ENCODE measurements at regions not wholly inside any gene's neighbourhood (a gene's known extent, or its start where the extent isn't known, plus 50 kb on each side); places are given as distances from the start of the nearest gene placed in this dataset.

- in situ Hi-C loops (cut with HindIII; ENCODE audit: low pct_ligation_motif_present, low pct_unique_long_range_greater_than_20kb, low sequenced_read_pairs): no loop called here
- DNase-seq: no peak
Measured at GRCh38 chrX:150306002-150306401, 57.1 kb upstream of the MAMLD1 start.

GRCh38 chrX:150308041-150308440 lies 55.1 kb upstream of the MAMLD1 start:
- DNase-seq: no peak

GRCh38 chrX:150308532-150309157 lies 54.5 kb upstream of the MAMLD1 start:
- in situ Hi-C loops (cut with HindIII; ENCODE audit: low pct_ligation_motif_present, low pct_unique_long_range_greater_than_20kb, low sequenced_read_pairs): no loop called here
- DNase-seq: no peak

More at GRCh38 chrX:150308041-150308440, 55.1 kb upstream of the MAMLD1 start:
- in situ Hi-C loops (cut with HindIII; ENCODE audit: low pct_ligation_motif_present, low pct_unique_long_range_greater_than_20kb, low sequenced_read_pairs): no loop called here

GRCh38 chrX:150310417-150310816 lies 52.7 kb upstream of the MAMLD1 start:
- in situ Hi-C loops (cut with HindIII; ENCODE audit: low pct_ligation_motif_present, low pct_unique_long_range_greater_than_20kb, low sequenced_read_pairs): no loop called here
- DNase-seq: no peak

- in situ Hi-C loops (cut with HindIII; ENCODE audit: low pct_ligation_motif_present, low pct_unique_long_range_greater_than_20kb, low sequenced_read_pairs): no loop called here
- no peak for DNase-seq
Measured at GRCh38 chrX:150310881-150311280, 52.2 kb upstream of the MAMLD1 start.

GRCh38 chrX:150312931-150313330 lies 50.2 kb upstream of the MAMLD1 start:
- DNase-seq: no peak
- in situ Hi-C loops (cut with HindIII; ENCODE audit: low pct_ligation_motif_present, low pct_unique_long_range_greater_than_20kb, low sequenced_read_pairs): no loop called here
